Common myeloid progenitor, CD34-positive (primary cell): ENCODE measurements at regions not wholly inside any gene's neighbourhood (a gene's known extent, or its start where the extent isn't known, plus 50 kb on each side); places are given as distances from the start of the nearest gene placed in this dataset.

Experiments used
- CTCF ChIA-PET: fragments of 350-600 bp; sonication (Branson Sonifier 250); formaldehyde crosslinking; loops from one replicate; lab custom pipeline; 2021; ENCODE audit warnings: antibody characterized with exemption; lab: Charles Lee
- POLR2A ChIA-PET: fragments of 350-600 bp; sonication (Branson Sonifier 250); formaldehyde crosslinking; loops from one replicate; lab custom pipeline; 2021; ENCODE audit warnings: antibody characterized with exemption; lab: Charles Lee
- DNase-seq, 3 donors: peaks; one replicate each; pipeline versions ENCODE4 v3.0.0 to v3.0.0-alpha.2; 2013
- H3K27ac ChIP-seq, 2 experiments: 1 replicate in 1 of 2; 2 replicates in 1 of 2; pipeline ENCODE4 v1.7.0; 2013; ENCODE audit warnings: inconsistent platforms in 2 of 2, low read length in 2 of 2, mild to moderate bottlenecking in 2 of 2, low read depth in 1 of 2, moderate library complexity in 1 of 2; ENCODE audit not compliant: severe bottlenecking in 2 of 2, insufficient read depth in 1 of 2, poor library complexity in 1 of 2
- H3K27me3 ChIP-seq, 5 experiments: replicated peaks in 2 of 5; 1 replicate in 3 of 5; 2 replicates in 2 of 5; pipeline versions ENCODE4 v1.6.1 to v1.7.0; 2013; ENCODE audit warnings: low read length in 4 of 5, mild to moderate bottlenecking in 2 of 5, moderate library complexity in 2 of 5, inconsistent platforms in 1 of 5; ENCODE audit not compliant: insufficient read depth in 5 of 5, control insufficient read depth in 4 of 5
- H3K36me3 ChIP-seq, 4 experiments: 1 replicate in 2 of 4; 2 replicates in 2 of 4; pipeline versions ENCODE4 v1.6.1 to v1.7.0; 2013; ENCODE audit warnings: low read length in 3 of 4, control low read depth in 1 of 4, mild to moderate bottlenecking in 1 of 4; ENCODE audit not compliant: control insufficient read depth in 4 of 4, insufficient read depth in 4 of 4
- H3K4me1 ChIP-seq, 4 experiments: 1 replicate in 3 of 4; 2 replicates in 1 of 4; pipeline versions ENCODE4 v1.6.1 to v1.7.1; 2013; ENCODE audit warnings: low read length in 3 of 4, mild to moderate bottlenecking in 3 of 4, control low read depth in 1 of 4, inconsistent platforms in 1 of 4, moderate library complexity in 1 of 4; ENCODE audit not compliant: control insufficient read depth in 4 of 4, insufficient read depth in 4 of 4; ENCODE audit errors: control extremely low read depth in 1 of 4
- H3K4me3 ChIP-seq, 7 experiments: 1 replicate in 4 of 7; 2 replicates in 3 of 7; pipeline versions ENCODE4 v1.5.1 to v1.7.0; 2013; ENCODE audit warnings: mild to moderate bottlenecking in 7 of 7, low read length in 6 of 7, moderate library complexity in 6 of 7, inconsistent platforms in 2 of 7, low read depth in 2 of 7, control low read depth in 1 of 7; ENCODE audit not compliant: insufficient read depth in 4 of 7, control insufficient read depth in 1 of 7; ENCODE audit errors: extremely low read depth in 1 of 7
- H3K9me3 ChIP-seq, 5 experiments: 1 replicate in 4 of 5; 2 replicates in 1 of 5; pipeline versions ENCODE4 v1.6.1 to v1.7.1; 2013; ENCODE audit warnings: low read length in 4 of 5, mild to moderate bottlenecking in 2 of 5, inconsistent platforms in 1 of 5, low read depth in 1 of 5, moderate library complexity in 1 of 5; ENCODE audit not compliant: control insufficient read depth in 4 of 5, insufficient read depth in 2 of 5; ENCODE audit errors: control extremely low read depth in 1 of 5
- WGBS: methylation state at CpG from one replicate; pipeline ENCODE4 v1.1.5; 2013; ENCODE audit not compliant: insufficient coverage; 5-methylcytosine and 5-hydroxymethylcytosine counted together

DNA sequence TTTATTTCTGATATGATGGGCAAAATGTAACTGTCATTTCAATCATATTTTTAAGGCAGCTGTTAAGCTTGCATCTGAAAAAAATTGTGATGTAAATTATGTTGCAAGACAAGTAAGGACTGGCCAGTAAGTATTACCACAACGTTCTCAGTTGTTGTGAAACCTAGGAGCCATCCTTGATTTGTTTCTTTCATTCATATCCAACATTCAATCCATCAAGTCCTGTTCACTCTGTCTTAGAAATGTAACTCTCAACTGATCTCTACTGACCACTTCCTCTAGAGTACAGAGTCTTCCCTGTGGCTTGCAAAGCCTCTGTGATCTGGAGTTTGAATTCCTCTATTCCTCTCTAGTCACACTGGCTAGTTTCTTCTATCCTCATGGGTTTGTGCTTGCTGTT lies 161.4 kb upstream of the MAD2L1 start:
- Histone ChIP-seq H3K4me3 (no peak overlapping the region), H3K27ac (no peak overlapping the region), H3K4me1 (no peaks in the 10 kb centered on the region), H3K27me3 (no peaks in the 10 kb centered on the region), H3K36me3 (no peaks in the 10 kb centered on the region), H3K9me3 (no peaks in the 10 kb centered on the region)
- ChIA-PET POLR2A (no interaction called here), CTCF (no interaction called here)
- DNase-seq: no peak
- WGBS: no CpG with 5 or more reads among the region's 1 CpG

DNA sequence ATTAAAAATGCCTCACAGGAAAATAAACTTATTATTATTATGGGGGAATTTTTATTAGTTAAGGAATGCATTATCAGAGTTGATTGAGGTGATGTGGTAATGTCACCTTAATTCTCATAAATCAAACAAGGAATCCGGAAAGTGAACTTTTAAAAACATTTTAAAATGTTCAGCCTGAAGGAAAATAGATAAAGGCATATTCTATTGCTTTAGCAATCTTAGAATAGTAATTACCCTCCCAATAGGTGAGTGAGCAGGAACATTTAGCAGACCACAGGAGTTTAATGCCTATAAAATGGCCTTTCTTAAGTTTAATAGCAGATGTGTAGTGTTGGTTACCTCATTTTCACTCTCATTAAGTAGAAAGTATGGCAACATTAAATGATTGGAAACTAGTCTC lies 160.9 kb upstream of the MAD2L1 start:
- POLR2A ChIA-PET: no interaction called here

DNA sequence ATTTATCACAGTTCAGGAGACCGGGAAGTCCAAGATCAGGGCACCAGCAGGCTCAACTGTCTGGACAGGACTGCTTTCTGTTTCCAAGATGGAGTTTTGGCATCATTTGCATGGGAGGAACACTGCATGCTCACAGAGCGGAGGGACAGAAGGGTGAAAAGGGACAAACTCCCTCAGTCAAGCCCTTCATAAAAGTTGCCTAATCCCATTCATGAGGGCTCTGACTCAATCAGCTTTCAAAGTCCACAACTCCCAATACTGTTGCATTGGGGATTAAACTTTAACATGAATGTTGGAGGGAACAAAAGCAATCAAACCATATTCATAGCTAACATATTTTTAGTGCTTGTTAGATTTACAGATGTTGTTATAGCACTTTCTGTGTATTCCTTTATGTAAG lies 158.9 kb upstream of the MAD2L1 start:
- no peak overlapping the region for H3K4me3 ChIP-seq
- DNase-seq: no peak
- POLR2A ChIA-PET: no interaction called here
- H3K27ac ChIP-seq: no peak overlapping the region
- no peaks in the 10 kb centered on the region for H3K4me1 ChIP-seq
- H3K27me3 ChIP-seq: no peaks in the 10 kb centered on the region
- no peaks in the 10 kb centered on the region for H3K9me3 ChIP-seq
- no peaks in the 10 kb centered on the region for H3K36me3 ChIP-seq
- CTCF ChIA-PET: no interaction called here
- 100% methylated on average over 1 of the region's 2 CpGs for WGBS

More for the DNA sequence above, 160.9 kb upstream of the MAD2L1 start:
- Histone ChIP-seq H3K27ac (no peak overlapping the region), H3K4me3 (no peak overlapping the region), H3K36me3 (no peaks in the 10 kb centered on the region), H3K9me3 (no peaks in the 10 kb centered on the region), H3K27me3 (no peaks in the 10 kb centered on the region), H3K4me1 (no peaks in the 10 kb centered on the region)
- DNase-seq: no peak
- no CpG with 5 or more reads among the region's 1 CpG for WGBS
- CTCF ChIA-PET: no interaction called here

GRCh38 chr4:120218981-120219380 lies 152.3 kb upstream of the MAD2L1 start:
- H3K4me3 ChIP-seq: no peak overlapping the region
- no peak for DNase-seq
- H3K9me3 ChIP-seq: no peaks in the 10 kb centered on the region
- H3K27me3 ChIP-seq: no peaks in the 10 kb centered on the region
- ChIA-PET CTCF (no interaction called here), POLR2A (no interaction called here)
- no CpG with 5 or more reads among the region's 2 CpGs for WGBS
- no peak overlapping the region for H3K27ac ChIP-seq
- H3K4me1 ChIP-seq: no peaks in the 10 kb centered on the region
- no peaks in the 10 kb centered on the region for H3K36me3 ChIP-seq

- Histone ChIP-seq H3K36me3 (no peaks in the 10 kb centered on the region), H3K27ac (no peak overlapping the region), H3K27me3 (no peaks in the 10 kb centered on the region), H3K4me1 (no peaks in the 10 kb centered on the region), H3K4me3 (no peak overlapping the region), H3K9me3 (no peaks in the 10 kb centered on the region)
- DNase-seq: no peak
- ChIA-PET POLR2A (no interaction called here), CTCF (no interaction called here)
- WGBS: no CpG with 5 or more reads among the region's 1 CpG
These were observed 148.7 kb upstream of the MAD2L1 start for GRCh38 chr4:120215350-120215749.

DNA sequence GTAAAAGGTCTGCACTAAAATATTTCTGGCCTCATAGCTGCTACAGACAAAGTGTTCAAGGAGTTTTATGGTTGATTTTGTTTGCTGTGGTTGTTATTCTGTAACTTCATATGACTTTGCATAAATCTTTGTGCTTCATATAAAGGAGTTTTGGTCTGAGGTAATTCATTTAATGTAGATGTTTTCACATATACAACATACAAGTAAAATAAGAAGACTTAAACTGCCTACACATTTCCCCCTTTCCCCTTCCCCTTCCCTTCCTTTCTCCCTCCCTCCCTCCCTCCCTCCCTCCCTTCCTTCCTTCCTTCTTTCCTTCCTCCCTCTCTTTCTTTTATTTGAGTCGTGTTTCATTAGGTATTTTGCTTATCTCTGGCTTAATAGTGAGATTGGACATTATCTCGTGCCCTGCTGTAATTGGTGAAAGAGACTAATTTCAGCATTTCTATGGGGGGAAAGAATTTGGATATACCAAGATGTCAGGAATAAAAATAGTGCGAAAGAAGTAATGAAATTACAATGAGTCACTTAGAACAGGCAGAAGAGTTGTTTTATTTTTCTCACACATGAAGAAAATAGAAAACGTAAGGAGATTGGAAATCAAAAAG lies 144.9 kb upstream of the MAD2L1 start:
- H3K9me3 ChIP-seq: no peaks in the 10 kb centered on the region
- H3K27me3 ChIP-seq: no peaks in the 10 kb centered on the region
- H3K27ac ChIP-seq: no peak overlapping the region
- H3K4me3 ChIP-seq: no peak overlapping the region
- no peak for DNase-seq
- no peaks in the 10 kb centered on the region for H3K4me1 ChIP-seq
- no peaks in the 10 kb centered on the region for H3K36me3 ChIP-seq
- ChIA-PET POLR2A (no interaction called here), CTCF (no interaction called here)
- 100% methylated on average over 2 of the region's 4 CpGs for WGBS

GRCh38 chr4:120209706-120210105 lies 143.1 kb upstream of the MAD2L1 start:
- Histone ChIP-seq H3K9me3 (no peaks in the 10 kb centered on the region), H3K27ac (no peak overlapping the region), H3K4me1 (no peaks in the 10 kb centered on the region), H3K27me3 (no peaks in the 10 kb centered on the region), H3K4me3 (no peak overlapping the region), H3K36me3 (no peaks in the 10 kb centered on the region)
- ChIA-PET POLR2A (no interaction called here), CTCF (no interaction called here)
- DNase-seq: no peak
- 96% methylated on average over 4 of the region's 4 CpGs for WGBS
